GM18520 (cell line): ENCODE measurements at regions not wholly inside any gene's neighbourhood (a gene's known extent, or its start where the extent isn't known, plus 50 kb on each side); places are given as distances from the start of the nearest gene placed in this dataset.
"Not testable (repeated sequence)": the region's sequence is repeated elsewhere in the genome, so short reads cannot be mapped to it uniquely, and the experiment has no call there.

Experiments
- ATAC-seq: cut with Tn5 transposase; IDR thresholded peaks from one replicate; pipeline ENCODE4 v1.9.1; 2021; ENCODE audit not compliant: unreplicated experiment

DNA sequence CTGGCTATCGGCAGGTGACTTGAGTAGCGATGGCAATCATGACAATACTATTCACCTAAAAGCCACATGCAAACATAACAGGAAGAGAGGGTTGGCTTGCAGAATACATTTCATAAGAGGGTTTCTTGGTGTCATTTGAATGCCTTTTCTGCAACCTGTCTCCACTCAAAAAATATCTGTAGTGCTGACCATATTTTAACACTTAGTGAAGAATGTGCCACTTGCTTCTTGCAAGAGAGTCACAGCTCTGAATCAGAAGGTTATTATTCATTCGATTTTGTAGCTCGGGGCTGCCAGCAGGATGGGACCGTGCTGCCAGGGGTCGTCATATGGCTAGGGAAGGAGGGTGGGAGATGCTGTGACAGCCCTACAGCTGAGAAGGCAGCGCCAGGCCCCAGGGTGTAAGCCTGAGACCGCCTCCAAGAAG is 152.0 kb upstream of the PITRM1 start:
- ATAC-seq: no peak

GRCh38 chr10:3323865-3324498 is 151.4 kb upstream of the PITRM1 start:
- no peak for ATAC-seq

DNA sequence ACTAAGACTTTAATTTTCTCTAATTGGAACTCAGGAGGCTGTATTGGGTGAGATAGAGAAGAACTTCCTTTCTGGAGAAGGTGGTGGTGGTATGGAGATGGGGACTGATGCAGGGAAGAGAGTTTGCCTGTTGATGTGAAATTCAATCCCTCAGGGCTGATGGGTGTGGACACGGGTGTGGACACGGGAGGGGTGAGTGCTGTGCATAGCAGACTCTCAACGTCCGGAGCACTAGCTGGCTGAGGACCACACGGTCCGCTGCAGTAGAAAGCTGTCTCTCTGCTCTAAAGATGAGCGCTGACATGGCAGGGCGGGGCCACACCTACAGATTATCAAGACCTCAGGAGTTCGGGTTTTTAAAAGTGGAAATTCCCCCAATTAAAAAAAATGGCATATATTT is 148.5 kb upstream of the PITRM1 start:
- no peak for ATAC-seq

DNA sequence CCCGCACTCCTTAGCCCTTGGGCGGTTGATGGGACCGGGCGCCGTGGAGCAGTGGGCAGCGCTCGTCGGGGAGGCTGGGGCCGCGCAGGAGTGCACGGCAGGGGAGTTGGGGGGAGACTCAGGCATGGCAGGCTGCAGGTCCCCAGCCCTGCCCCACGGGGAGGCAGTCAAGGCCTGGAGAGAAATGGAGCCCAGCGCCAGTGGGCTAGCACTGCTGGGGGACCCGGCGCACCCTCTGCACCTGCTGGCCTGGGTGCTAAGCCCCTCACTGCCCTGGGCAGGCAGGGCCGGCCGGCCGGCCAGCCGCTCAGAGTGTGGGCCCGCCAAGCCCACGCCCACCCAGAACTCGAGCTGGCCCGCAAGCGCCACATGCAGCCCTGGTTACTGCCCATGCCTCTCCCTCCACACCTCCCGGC is 147.2 kb upstream of the PITRM1 start:
- no peak for ATAC-seq

GRCh38 chr10:3318480-3318807 is 145.9 kb upstream of the PITRM1 start:
- ATAC-seq: not testable (repeated sequence)

- not testable (repeated sequence) for ATAC-seq
These were observed 145.2 kb upstream of the PITRM1 start for GRCh38 chr10:3317553-3318479.

DNA sequence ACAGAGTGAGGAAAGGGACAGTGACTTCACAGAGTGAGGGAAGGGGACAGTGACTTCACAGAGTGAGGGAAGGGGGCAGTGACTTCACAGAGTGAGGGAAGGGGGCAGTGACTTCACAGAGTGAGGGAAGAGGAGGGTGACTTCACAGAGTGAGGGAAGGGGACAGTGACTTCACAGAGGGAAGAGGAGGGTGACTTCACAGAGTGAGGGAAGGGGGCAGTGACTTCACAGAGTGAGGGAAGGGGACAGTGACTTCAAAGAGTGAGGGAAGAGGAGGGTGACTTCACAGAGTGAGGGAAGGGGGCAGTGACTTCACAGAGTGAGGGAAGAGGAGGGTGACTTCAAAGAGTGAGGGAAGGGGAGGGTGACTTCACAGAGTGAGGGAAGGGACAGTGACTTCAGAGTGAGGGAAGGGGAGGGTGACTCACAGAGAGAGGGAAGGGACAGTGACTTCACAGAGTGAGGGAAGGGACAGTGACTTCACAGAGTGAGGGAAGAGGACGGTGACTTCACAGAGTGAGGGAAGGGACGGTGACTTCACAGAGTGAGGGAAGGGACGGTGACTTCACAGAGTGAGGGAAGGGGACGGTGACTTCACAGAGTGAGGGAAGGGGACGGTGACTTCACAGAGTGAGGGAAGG is 142.0 kb upstream of the PITRM1 start:
- not testable (repeated sequence) for ATAC-seq

DNA sequence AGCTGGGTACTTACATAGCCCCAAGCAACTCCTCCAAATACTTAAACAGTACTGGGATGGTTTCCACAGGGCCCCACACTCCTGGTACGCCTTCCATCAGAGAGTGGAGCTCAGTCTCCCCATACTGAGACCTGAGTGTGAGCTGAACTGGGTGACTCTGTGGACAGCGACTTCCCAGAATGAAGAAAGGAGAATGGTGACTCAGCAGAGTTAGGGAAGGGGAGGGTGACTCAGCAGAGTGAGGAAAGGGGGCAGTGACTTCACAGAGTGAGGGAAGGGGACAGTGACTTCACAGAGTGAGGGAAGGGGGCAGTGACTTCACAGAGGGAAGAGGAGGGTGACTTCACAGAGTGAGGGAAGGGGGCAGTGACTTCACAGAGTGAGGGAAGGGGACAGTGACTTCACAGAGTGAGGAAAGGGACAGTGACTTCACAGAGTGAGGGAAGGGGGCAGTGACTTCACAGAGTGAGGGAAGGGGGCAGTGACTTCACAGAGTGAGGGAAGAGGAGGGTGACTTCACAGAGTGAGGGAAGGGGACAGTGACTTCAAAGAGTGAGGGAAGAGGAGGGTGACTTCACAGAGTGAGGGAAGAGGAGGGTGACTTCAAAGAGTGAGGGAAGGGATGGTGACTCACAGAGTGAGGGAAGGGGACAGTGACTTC is 141.3 kb upstream of the PITRM1 start:
- not testable (repeated sequence) for ATAC-seq

GRCh38 chr10:3312403-3312940 is 139.9 kb upstream of the PITRM1 start:
- ATAC-seq: no peak

DNA sequence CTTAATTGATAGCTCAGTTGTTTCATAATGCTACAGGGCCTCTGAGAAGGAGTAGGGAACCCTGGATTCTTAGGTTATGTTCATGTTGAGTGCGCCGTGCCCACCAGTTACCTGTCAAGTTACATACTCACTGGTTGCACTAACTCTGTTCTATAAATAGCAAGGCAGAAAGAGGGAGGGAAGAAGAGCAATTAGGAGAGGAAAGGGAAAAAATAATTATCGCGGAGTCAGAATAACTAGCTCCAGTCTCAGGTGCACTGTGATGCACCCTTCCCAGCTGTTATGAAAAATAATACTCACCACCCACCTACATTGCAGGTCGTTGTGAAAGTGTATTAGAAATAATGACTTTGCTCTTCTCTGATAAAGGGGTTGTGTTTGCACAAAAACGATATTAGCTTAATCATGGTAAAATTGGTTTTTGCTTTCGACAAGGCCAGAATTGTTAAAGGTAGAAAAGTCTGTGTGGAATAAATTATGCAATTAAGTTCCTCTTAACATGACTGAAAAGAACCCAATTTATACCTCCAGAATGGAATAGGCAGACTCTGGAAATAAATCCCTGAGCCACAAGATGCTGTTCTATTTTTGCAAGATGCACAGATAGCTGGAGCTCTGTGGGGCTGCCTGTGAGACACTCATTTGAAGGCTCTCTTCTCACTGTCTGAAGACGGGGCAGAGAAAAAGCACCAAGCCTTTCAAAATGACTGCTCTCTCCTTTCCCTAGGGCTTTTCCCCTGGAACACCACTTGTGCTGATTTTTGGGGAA is 137.6 kb upstream of the PITRM1 start:
- no peak for ATAC-seq

GRCh38 chr10:3306050-3306449 is 133.5 kb upstream of the PITRM1 start:
- no peak for ATAC-seq

DNA sequence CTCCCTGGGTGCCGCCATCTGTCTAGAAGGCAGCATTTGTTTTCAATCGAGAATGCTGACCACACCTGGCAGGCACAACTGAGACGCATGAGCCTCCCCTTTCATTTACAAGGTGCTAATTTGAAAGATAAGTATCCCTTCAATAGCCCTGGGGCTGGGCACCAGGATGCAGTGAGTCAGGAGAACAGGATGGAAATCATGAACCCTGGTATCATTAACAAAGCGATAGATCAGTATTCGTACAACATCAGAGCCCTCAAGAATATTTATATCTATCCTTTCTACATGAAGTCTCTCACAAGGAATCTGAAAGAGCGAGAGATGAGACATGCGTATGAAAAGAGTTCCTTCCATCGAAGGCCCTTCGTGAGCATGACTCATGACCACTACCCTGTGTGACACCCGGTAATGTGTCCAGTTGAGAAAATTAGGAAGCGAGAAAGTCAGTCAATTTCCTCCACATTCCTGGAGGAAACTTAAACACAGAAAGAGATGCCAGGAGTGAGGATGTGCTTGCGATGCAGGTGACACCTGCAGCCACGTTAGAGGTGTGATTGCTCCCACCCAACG is 123.1 kb upstream of the PITRM1 start:
- ATAC-seq: no peak

GRCh38 chr10:3294919-3295581 is 122.5 kb upstream of the PITRM1 start:
- no peak for ATAC-seq

DNA sequence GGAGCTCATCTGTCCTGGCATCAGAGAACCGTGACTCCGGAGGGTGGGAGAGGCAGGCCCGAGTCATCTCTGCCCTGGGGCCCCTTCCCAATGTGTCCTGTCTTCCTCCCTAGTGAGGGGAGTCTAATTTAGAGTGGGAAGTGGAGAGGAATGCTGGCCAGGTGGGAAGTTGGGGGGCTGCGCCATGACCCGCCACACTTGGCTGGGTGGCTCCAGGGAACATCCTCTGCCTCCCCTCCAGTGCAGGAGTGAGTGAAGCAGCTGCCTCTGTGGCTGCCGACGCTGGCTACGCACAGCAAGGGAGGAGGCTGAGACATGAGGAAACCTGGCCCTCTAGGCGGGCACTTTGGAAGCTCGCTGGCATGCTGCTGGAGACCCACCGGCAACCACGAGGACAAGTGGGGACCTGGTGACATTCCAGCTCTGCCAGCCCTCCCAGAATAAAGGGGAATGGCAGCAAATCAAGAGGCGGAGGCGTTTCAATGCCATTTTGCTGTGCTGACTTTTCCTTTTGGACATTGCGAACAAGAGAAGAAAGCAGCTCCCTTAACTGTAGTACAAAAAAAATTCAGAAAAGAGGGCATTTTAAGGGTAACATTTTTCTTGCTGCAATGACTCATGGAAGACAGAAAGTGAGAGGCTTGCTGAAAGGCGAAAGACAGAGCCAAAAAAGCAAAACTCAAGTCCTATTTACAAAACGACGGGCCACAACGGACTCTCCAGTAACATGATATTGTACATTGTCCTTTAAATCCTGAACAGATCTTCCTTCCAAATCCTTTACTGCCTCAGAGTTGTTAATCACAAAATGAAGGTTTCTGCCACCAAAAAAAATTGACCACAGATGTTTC is 121.2 kb upstream of the PITRM1 start:
- no peak for ATAC-seq

GRCh38 chr10:3292636-3293035 is 120.1 kb upstream of the PITRM1 start:
- no peak for ATAC-seq

GRCh38 chr10:3290550-3290949 is 118.0 kb upstream of the PITRM1 start:
- ATAC-seq: no peak

GRCh38 chr10:3287572-3288445 is 115.2 kb upstream of the PITRM1 start:
- ATAC-seq: no peak

- ATAC-seq: no peak
These were observed 110.1 kb upstream of the PITRM1 start for GRCh38 chr10:3282674-3283017.
